ENCODE measurements at regions not wholly inside any gene's neighbourhood (a gene's known extent, or its start where the extent isn't known, plus 50 kb on each side); places are given as distances from the start of the nearest gene placed in this dataset.

- intact Hi-C loops (cut with micrococcal nuclease), result no loop called here
- in situ Hi-C loops (cut with MboI; ENCODE audit: low sequenced_read_pairs), result no loop called here
- no peak overlapping the region for H2BK15ac ChIP-seq (ENCODE audit: low read depth, low read length)
- H4K8ac ChIP-seq (ENCODE audit: low read depth in 2 of 2, low read length in 2 of 2), result no peak overlapping the region
- no TSS peak for BruUV-seq (replicated peaks)
- H3K56ac ChIP-seq (ENCODE audit: extremely low read depth, insufficient read depth, low read length), result no peak overlapping the region
- H3K4me1 ChIP-seq (ENCODE audit: control insufficient read depth, insufficient read depth, low read length), result no peaks in the 10 kb centered on the region
- WGBS, 2 experiments (ENCODE audit: extremely low coverage in 2 of 2, insufficient read length in 1 of 2), result no CpG with 5 or more reads among the region's 5 CpGs
- H4K5ac ChIP-seq (ENCODE audit: low read depth, low read length), result no peak overlapping the region
- no peaks in the 10 kb centered on the region for H4K20me1 ChIP-seq (ENCODE audit: insufficient read depth, low read length)
- H3K79me1 ChIP-seq (ENCODE audit: low read depth in 1 of 2, low read length in 2 of 2), result no peaks in the 10 kb centered on the region
- ATAC-seq (ENCODE audit: low read depth) (no peak), DNase-seq (no peak)
- no peak overlapping the region for H2BK20ac ChIP-seq (ENCODE audit: low read depth, low read length)
- no peaks in the 10 kb centered on the region for H3K27me3 ChIP-seq (ENCODE audit: control insufficient read depth, insufficient read depth, low read length)
- H3K14ac ChIP-seq (replicated peaks; ENCODE audit: low read depth, low read length), result no peak overlapping the region
- no peak overlapping the region for H3K27ac ChIP-seq (ENCODE audit: insufficient read depth, low read length)
- H2AK5ac ChIP-seq (ENCODE audit: low read depth, low read length), result no peak overlapping the region
- no peak overlapping the region for H4K91ac ChIP-seq (ENCODE audit: insufficient read depth, low read depth, low read length)
- H2BK120ac ChIP-seq (ENCODE audit: low read depth, low read length), result no peak overlapping the region
- no peak overlapping the region for H3K4ac ChIP-seq (ENCODE audit: low read depth, low read length)
- no peak overlapping the region for H3K4me3 ChIP-seq (ENCODE audit: insufficient read depth, low read depth, low read length)
- ChIA-PET POLR2A (ENCODE audit: unreplicated experiment) (no interaction called here), CTCF (interaction anchor here (0.7 kb wide), 1 partner anchor 144 kb away, joined by 3 read pairs; no protein-coding TSS in a partner anchor)
- H3K36me3 ChIP-seq (ENCODE audit: control insufficient read depth, insufficient read depth, low read length), result no peaks in the 10 kb centered on the region
- no peak overlapping the region for H2BK5ac ChIP-seq (ENCODE audit: low read depth, low read length, poor library complexity, severe bottlenecking)
- no peaks in the 10 kb centered on the region for H3K9me1 ChIP-seq (ENCODE audit: insufficient read depth, low read length)
- H3K9me3 ChIP-seq (ENCODE audit: control insufficient read depth, insufficient read depth, low read length), result 0 out of 2 replicates have a peak, but pooled peaks cover 2% of the 10 kb centered on the region
- no peak overlapping the region for H2AK9ac ChIP-seq (replicated peaks; ENCODE audit: low read depth, low read length, poor library complexity)
- no peak overlapping the region for H3K23ac ChIP-seq (ENCODE audit: low read depth, low read length)
- no peak overlapping the region for H3K18ac ChIP-seq (ENCODE audit: low read depth, low read length)
- TF ChIP-seq MAZ (IDR thresholded peaks at IDR 0.05; ENCODE audit: borderline replicate concordance, low read depth, low read length), result no peak
- TF ChIP-seq, protein P1, sequence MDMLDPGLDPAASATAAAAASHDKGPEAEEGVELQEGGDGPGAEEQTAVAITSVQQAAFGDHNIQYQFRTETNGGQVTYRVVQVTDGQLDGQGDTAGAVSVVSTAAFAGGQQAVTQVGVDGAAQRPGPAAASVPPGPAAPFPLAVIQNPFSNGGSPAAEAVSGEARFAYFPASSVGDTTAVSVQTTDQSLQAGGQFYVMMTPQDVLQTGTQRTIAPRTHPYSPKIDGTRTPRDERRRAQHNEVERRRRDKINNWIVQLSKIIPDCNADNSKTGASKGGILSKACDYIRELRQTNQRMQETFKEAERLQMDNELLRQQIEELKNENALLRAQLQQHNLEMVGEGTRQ (IDR thresholded peaks at IDR 0.05; ENCODE audit: low read depth, low read length), result no peak
- TF ChIP-seq SMC3 (IDR thresholded peaks at IDR 0.05; ENCODE audit: low read depth, low read length), result no peak
- TF ChIP-seq CEBPB (IDR thresholded peaks at IDR 0.05; ENCODE audit: low read depth, low read length), result no peak
- TF ChIP-seq FOS (IDR thresholded peaks at IDR 0.05; ENCODE audit: low read depth, low read length), result no peak
- no peak for TF ChIP-seq CHD1 (IDR thresholded peaks at IDR 0.05; ENCODE audit: low read depth, low read length)
- TF ChIP-seq MXI1 (IDR thresholded peaks at IDR 0.05; ENCODE audit: borderline replicate concordance, low read depth, low read length), result no peak
- no peak for TF ChIP-seq RCOR1 (IDR thresholded peaks at IDR 0.05; ENCODE audit: insufficient replicate concordance, low read length)
- no peak for TF ChIP-seq MAFK (IDR thresholded peaks at IDR 0.05; ENCODE audit: low read depth, low read length)
- TF ChIP-seq RFX5 (IDR thresholded peaks at IDR 0.05; ENCODE audit: low read depth, low read length), result no peak
- no peak for TF ChIP-seq ELK1 (IDR thresholded peaks at IDR 0.05; ENCODE audit: borderline replicate concordance, low read depth, low read length)
- no peak for TF ChIP-seq NFE2L2 (IDR thresholded peaks at IDR 0.05; ENCODE audit: low read depth, low read length)
- no peak for TF ChIP-seq BHLHE40 (IDR thresholded peaks at IDR 0.05; ENCODE audit: low read depth, low read length)
- TF ChIP-seq, protein P2, sequence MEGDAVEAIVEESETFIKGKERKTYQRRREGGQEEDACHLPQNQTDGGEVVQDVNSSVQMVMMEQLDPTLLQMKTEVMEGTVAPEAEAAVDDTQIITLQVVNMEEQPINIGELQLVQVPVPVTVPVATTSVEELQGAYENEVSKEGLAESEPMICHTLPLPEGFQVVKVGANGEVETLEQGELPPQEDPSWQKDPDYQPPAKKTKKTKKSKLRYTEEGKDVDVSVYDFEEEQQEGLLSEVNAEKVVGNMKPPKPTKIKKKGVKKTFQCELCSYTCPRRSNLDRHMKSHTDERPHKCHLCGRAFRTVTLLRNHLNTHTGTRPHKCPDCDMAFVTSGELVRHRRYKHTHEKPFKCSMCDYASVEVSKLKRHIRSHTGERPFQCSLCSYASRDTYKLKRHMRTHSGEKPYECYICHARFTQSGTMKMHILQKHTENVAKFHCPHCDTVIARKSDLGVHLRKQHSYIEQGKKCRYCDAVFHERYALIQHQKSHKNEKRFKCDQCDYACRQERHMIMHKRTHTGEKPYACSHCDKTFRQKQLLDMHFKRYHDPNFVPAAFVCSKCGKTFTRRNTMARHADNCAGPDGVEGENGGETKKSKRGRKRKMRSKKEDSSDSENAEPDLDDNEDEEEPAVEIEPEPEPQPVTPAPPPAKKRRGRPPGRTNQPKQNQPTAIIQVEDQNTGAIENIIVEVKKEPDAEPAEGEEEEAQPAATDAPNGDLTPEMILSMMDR (conservative IDR thresholded peaks at IDR 0.05; ENCODE audit: low read depth, low read length), result no peak
- no peak for TF ChIP-seq RAD21 (IDR thresholded peaks at IDR 0.05; ENCODE audit: low read length)
- no peak for TF ChIP-seq POLR2A (IDR thresholded peaks at IDR 0.05; ENCODE audit: low read depth, low read length)
- dilution Hi-C loops (cut with HindIII; ENCODE audit: low sequenced_read_pairs, unreplicated experiment), result no loop called here
- H3K9ac ChIP-seq (ENCODE audit: low read depth, low read length), result no peak overlapping the region
- peak overlapping the region; percentile 15 for H2AFZ ChIP-seq (replicated peaks; ENCODE audit: low read length, poor library complexity)
- no peak overlapping the region for H3K4me2 ChIP-seq (ENCODE audit: low read depth, low read length)
Observed at GRCh38 chr17:71304498-71305158, 816.2 kb upstream of the SOX9 start.

Data from IMR-90 (cell line).